Embryonic facial prominence (tissue), 1 donor: ENCODE measurements at regions not wholly inside any gene's neighbourhood (a gene's known extent, or its start where the extent isn't known, plus 50 kb on each side); places are given as distances from the start of the nearest gene placed in this dataset.
"Not testable (repeated sequence)": the region's sequence is repeated elsewhere in the genome, so short reads cannot be mapped to it uniquely, and the experiment has no call there.

Experiments
- DNase-seq: peaks from one replicate; pipeline ENCODE4 v3.0.0-alpha.2; 2016; ENCODE audit errors: extremely low spot score

DNA sequence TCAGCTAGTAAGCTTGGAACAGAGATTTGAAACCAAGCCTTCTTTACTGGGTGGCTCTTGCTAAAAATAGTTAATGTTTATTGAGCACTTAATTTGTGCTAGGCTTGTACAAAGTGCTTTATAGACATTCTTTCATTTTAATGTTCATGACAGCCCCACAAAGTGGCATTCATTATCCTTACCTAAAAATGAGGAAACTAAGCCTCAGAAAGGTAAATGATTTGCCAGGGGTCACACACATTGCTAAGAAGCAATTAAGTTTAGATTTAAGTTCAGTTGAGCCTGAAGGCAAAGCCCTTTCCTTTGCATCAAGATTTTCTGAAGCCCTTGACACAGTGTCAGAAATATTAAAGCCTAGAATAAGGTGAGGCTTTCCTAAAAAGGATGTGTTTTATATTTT is 327.5 kb upstream of the FGF13 start:
- DNase-seq = no peak

DNA sequence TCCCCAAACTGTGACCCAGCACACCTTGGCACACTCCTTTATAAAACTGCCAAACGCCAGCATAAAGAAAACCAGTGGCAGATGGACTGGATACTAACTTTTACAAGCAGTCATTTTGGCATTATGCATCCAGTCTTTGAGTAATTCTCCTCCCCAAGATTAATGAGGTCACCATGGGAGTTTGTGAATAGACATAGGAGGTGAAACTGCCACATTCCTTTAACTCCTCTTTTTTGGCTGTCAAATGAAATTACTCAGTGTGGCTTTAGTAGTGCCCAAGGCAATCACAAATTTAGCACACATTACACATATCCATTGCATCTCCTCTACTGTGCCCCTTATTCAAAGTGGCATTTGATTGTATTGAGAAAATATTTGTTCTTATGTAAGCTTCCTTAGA is 315.3 kb upstream of the FGF13 start:
- DNase-seq = no peak

DNA sequence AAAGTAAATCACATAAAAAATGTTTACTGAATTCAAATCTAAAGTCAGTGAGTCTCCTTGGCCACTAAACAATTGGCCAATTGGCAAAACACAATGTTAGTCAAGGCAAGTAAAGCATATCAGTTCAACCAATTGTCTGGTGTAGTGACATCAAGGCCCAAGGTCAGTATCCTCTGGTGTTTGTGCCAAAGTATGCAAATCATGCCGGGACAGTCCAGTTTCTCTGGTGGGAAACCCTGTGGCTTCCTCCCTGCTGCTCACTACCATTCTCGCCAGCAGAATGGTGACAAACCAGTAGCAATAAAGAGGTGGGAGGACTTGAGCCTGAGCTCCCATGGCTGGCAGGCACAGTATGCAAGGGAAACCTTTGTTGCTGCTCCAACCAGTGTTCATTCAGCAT is 314.9 kb upstream of the FGF13 start:
- DNase-seq = no peak

DNA sequence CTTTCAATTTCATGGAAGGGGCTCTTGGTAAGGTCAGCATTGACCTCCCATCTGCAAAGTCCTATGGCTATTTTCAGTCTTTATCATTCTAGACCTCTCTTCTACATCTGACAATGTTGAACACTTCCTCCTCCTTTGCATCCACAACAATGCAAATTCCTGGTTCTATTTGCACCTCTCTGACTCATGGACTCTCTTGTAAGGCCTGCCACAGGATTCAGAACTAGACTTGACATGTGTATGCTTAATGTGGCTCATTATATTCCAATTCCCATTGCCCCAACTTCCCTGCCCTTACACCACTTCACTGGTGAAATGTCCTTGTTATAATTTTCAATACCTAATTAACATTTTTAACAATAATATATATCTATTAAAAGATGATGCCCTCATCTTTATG is 314.3 kb upstream of the FGF13 start:
- DNase-seq = no peak

DNA sequence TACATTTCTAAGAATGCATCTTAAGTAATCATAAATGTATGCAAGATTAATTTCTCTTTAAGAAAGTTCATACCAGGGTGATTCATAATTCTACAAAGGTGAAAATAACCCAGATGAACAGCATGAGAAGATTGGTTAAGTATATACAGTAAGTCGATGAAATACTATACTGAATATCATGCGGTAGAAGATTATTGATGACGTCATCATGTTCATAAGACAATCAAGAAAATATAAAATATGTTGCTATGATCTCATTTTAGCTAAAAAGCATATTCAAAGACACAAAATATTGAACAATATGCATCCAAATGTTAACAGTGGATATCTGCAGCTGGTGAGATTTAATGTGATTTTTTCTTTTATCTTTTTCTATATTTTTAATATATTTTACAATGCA is 312.0 kb upstream of the FGF13 start:
- no peak for DNase-seq

DNA sequence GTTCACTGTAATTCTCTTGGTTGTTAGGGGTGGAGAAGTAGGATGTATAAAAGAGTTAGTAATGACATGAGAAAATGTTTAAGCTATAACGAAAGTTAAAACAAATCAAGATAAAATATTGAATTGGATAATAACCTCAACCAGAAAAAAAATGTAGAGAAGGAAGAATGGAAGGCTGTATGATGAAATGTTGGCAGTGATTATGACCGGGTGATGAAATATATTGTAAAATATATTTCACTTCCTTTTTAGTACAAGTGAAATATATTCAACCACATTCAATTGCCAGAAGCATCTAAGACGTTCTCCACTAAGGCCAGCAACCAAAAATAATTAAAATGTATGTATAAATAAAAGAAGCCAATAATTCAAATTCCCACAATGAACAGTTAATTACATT is 309.3 kb upstream of the FGF13 start:
- no peak for DNase-seq

DNA sequence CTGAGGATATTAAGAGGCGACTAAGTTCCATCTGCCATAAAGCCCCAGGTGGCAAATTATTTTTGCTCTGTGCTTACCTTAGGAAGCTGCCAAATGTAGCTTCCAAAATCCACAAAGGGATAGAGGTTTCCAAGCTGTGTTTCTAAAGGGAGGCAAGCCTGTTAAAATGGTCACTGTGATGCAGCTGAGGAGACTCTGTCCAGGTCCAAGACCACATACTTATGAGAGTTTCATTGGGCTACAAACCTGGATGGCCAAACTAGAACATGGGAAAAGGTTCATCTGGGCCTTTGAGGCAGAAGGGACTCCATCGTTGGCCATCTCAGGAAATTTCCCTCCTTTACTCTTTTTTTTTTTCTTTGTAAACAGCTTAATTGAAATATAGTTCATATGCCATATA is 306.9 kb upstream of the FGF13 start:
- DNase-seq = no peak

DNA sequence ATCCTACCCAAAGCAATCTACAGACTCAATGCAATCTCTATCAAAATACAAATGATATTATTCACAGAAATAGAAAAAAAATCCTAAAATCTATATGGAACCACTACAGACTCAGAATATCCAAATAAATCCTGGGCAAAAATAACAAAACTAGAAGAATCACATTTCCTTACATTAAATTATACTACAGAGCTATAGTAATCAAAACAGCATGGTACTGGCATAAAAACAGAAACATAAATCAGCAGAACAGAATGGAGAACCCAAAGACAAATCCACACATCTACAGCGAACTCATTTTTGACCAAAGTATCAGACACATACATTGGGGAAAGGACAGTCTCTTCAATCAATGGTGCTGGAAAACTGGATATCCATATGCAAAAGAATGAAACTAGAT is 304.1 kb upstream of the FGF13 start:
- DNase-seq = no peak

DNA sequence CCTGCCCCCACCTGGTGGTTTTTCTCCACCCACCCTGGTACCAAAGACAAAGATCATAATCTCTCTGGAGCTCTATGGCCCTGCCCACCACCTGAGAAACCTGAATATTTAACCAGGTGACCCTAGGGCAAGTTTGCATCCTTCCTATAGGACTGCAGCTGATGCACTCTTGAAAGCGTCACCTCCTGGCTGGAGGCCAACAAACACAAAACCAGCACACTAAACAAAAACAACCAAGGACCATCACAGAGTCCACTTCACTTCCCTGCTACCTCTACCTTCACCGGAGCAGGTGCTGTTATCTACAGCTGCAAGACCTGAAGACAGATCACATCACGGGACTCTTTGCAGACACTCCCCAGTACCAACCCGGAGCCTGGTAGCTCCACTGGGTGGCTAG is 296.7 kb upstream of the FGF13 start:
- DNase-seq = no peak

DNA sequence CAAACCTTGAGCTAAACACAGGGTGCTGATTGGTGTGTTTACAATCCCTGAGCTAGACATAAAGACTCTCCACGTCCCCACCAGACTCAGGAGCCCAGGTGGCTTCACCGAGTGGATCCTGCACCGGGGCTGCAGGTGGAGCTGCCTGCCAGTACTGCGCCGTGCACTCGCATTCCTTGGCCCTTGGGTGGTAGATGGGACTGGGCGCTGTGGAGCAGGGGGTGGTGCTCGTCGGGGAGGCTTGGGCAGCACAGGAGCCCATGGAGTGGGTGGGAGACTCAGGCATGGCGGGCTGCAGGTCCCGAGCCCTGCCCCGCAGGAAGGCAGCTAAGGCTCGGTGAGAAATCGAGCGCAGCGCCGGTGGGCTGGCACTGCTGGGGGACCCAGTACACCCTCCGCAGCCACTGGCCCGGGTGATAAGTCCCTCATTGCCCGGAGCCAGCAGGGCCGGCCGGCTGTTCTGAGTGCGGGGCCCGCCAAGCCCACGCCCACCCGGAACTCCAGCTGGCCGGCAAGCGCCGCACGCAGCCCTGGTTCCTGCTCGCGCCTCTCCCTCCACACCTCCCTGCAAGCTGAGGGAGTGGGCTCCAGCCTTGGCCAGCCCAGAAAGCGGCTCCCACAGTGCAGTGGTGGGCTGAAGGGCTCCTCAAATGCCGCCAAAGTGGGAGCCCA is 292.5 kb upstream of the FGF13 start:
- DNase-seq = not testable (repeated sequence)

DNA sequence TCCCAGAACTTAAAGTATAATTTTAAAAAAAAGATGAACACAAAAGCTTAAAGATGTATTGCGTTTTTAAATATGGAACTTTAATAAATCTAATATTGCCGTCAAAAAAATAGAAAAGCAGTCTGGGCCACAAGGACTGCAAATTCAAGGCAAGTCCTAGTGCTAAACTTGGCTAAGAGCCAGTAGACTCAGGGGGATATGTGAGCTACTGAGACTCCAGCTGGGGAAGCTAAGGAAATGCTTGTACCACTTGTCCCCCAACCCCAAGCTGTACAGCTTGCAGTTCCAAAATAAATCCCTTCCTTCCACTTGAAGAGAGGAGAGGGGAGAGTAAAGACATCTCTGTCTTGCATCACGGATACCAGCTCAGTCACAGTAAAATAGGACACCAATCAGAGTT is 290.8 kb upstream of the FGF13 start:
- DNase-seq = no peak

DNA sequence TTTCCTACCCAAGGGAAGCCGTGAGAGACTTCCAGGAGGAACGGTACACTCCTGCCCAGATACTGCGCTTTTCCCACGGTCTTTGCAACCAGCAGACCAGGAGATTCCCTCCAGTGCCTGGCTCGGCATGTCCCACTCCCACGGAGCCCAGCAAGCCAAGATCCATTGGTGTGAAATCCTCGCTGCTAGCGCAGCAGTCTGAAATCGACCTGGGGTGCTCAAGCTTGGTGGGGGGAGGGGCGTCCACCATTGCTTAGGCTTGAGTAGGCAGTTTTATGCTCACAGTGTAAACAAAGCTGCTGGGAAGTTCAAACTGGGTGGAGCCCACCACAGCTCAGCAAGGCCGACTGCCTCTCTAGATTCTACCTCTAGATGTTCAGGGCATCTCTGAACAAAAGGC is 284.8 kb upstream of the FGF13 start:
- DNase-seq = no peak

DNA sequence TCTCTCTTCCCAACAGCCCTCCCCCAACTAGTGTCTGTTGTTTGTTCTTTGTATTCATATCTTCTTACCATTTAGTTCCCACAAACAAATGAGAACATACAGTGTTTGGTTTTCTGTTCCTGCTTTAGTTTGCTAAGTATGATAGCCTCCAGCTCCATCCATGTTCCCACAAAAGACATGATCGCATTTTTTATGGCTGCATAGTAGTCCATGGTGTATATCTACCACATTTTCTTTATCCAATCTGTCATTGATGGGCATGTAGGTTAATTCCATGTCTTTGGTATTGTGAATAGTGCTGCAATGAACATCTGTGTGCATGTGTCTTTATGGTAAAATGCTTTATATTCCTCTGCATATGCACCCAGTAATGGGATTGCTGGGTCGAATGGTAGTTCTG is 283.9 kb upstream of the FGF13 start:
- no peak for DNase-seq

DNA sequence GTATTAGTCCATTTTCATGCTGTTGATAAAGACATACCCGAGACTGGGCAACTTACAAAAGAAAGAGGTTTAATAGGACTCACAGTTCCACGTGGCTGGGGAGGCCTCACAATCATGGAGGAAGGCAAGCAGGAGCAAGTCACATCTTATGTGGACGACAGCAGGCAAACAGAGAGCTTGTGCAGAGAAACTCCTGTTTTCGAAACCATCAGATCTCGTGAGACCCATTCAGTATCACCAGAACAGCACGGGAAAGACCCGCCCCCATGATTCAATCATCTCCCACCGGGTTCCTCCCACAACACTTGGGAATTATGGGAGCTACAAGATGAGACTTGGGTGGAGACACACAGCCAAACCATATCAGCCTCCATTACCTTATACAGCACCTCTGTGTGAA is 278.9 kb upstream of the FGF13 start:
- DNase-seq = not testable (repeated sequence)

DNA sequence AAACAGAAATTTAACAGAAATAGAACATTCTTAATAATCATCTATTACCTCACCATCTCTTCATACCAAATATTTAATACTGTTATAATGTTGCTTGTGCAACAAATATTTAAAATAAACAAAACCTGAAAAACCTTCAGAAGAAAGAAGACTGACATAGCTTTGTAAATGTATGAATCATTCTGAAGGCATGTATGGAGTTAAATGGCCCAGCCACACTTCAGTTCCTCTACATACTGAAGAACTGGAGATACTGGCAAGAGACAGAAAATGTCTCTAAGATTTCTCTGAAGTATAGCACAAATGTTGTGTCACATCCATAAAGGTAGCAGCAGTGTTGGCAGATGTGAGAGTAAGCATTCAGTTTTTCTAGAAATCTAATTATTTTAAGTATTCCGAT is 275.3 kb upstream of the FGF13 start:
- no peak for DNase-seq

DNA sequence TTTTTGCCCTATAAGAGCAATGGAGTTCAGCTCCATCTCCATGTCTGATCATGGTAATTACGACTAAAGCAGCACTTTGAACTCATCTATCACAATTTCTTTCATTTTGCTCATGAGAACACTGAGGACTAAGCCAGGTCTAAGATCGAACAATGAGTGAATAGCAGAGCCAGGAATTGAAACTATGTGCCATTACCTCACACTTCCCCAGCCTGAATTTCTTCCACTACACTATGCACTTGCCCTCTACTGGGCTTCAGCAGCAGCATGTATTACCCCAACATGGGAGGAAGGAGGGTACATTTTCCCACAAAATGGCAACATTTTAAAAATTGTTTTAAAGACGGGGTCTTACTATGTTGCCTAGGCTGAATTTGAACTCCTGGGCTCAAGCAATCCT is 274.7 kb upstream of the FGF13 start:
- DNase-seq = no peak

DNA sequence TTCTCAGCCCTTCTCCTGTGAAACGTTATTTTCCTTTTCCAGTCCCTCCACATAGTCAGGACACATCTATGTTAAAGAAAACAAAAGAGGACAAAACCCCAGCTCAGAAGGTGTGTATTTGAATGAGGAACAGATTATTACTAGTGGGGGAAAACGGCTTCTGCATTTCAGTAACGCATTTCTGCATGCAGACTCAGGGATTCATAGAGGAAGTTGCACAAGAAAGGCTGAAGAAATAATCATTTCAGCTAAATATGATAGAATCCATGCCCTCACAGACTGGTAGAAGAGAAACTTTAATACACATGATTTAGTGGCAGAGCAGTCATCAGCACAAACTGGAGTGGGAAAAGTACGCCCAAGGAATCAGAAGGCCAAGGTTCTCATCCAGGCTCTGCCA is 270.8 kb upstream of the FGF13 start:
- no peak for DNase-seq

DNA sequence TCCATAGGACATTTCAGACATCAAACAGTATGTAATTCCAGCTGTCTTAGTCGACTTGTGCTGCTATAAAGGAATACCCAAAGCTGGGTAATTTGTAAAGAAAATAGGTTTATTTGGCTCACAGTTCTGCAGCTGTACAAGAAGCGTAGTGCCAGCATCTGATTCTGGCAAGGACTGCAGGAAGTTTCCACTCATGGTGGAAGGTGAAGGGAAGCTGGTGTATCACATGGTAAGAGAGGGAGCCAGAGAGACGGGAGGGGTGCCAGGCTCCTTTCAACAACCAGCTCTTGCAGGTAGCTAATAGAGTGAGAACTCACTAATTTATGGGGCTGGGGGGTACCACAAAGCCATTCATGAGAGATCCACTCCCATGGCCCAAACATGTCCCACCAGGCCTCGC is 253.0 kb upstream of the FGF13 start:
- no peak for DNase-seq

DNA sequence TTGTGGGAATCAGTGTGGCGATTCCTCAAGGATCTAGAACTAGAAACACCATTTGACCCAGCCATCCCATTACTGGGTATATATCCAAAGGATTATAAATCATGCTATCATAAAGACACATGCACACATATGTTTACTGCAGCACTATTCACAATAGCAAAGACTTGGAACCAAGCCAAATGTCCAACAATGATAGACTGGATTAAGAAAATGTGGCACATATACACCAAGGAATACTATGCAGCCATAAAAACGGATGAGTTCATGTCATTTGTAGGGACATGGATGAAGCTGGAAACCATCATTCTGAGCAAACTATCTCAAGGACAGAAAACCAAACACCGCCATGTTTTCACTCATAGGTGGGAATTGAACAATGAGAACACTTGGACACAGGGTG is 250.9 kb upstream of the FGF13 start:
- DNase-seq = not testable (repeated sequence)

DNA sequence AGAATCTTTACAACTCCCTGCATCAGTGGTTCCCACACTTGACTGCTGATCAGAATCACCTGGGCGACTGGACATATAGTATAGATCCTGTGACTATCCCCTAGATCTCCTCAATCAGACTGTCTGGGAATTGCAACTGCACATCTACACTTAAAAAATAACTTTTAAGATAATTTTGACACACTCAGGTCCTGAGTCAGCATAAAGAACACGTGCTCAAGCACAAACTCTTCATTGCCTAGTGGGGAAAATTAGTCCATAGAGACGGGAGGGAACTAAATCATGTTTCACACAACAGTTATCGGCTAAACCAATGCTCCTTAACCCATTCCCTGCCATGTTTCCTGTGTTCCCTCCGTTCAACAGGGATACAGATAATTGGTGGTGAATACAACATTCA is 243.5 kb upstream of the FGF13 start:
- DNase-seq = no peak

DNA sequence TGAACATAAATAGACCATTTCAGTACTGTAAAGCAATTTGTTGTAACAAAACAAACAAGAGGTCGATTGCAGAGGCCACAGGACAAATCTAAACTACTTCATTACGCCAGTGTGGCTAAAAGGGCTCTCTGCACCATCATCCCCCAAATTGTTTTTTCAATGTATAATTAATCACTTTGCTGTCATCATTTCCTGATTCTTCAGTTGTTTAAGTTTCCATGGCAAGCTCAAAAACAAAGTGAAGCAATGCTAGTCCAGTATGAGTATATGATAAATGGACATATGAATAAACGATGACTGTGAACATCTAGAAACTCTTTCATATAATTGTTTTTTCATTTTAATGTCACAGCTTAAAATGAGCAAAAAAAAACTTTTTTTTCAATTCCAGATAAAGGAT is 235.4 kb upstream of the FGF13 start:
- no peak for DNase-seq

DNA sequence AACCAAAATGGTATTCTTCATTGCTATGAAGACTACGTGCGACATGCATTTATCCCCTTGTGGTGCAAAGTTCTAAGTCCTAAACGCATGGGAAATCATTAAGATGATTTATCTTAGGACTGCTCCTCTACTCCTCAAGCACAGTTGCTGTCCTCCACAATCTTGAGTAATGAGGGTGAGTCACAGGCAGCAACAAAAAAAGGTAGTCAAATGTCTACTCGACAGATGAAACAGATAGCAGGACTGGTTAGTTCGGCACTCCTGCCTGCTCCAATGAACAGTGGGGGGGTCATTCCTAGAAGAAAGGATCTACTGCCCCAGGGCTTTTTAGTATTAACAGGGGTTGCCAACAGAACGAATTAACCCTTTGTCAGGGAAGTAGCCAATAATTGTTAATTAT is 233.7 kb upstream of the FGF13 start:
- DNase-seq = no peak

DNA sequence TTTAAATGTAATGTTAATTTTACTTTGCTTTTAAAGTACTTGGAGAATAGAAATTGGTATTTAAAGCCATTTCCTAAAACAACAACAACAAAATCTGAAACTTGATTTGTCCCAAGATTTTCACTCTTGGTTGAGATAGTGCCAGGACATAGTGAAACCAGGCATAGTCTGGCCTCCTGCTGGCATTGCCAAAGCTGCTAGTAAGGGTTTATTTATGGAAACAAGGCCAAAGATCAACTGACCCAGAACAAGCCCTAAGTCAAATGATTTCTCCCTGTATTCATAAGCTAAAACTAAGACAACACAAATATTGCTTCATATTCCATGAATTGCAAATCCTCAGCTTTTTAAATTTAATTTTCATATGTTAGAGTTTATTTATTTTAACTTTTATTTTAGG is 227.5 kb upstream of the FGF13 start:
- DNase-seq = no peak

DNA sequence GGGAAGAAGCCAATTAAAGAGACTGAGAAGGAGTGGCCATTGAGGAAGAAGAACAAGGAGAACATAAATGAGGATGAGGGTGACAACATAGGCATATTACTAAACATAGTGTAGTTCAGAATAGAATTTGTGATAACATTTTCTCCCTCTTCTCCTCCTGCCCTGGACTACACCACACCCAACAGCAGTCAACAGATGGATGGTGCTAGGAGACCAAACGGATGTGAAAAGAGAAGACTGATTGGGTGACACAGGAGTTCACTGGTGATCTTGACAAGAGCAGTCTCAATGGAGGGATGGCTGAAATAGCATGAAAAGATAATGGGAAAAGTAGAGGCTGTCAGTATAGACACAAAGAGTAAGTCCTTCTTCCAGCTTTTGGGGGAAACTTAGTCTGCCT is 226.5 kb upstream of the FGF13 start:
- DNase-seq = no peak

DNA sequence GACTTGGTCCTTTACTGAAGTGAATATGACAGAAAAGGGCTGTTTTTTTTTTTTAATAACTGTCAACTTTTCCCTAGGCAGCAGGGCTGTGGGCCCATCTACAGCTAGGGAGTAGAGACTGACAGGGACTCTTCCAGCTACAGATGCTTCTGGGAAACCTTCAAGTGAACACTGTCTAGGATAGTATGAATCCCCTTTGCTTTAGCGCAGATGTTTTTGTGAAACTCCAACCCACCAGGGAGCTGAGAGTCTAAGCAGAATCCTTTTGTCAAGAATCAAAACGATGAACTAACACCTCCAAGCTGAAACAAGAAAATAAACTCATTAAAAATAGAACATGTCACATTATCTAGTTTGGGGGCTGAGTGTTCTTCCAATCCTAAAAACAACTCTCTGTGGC is 219.7 kb upstream of the FGF13 start:
- DNase-seq = no peak
